Right hindlimb (tissue), 1 donor: ENCODE measurements at regions not wholly inside any gene's neighbourhood (a gene's known extent, or its start where the extent isn't known, plus 50 kb on each side); places are given as distances from the start of the nearest gene placed in this dataset.
"Not testable (repeated sequence)": the region's sequence is repeated elsewhere in the genome, so short reads cannot be mapped to it uniquely, and the experiment has no call there.

Experiments
- DNase-seq: peaks from one replicate; pipeline ENCODE4 v3.0.0-alpha.2; 2018

DNA sequence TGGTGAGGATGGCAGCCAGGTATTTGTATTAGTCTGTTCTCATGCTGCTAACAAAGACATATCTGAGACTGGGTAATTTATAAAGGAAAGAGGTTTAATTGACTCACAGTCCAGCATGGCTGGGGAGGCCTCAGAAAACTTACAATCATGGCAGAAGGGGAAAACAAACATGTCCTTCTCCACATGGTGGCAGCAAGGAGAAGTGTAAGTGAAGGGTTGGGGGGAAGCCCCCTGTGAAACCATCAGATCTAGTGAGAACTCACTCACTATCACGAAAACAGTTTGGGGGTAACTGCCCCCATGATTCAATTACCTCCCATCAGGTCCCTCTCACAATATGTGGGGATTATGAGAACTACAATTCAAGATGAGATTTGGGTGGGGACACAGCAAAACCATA is 276.8 kb downstream of the OLFM4 start:
- not testable (repeated sequence) for DNase-seq

DNA sequence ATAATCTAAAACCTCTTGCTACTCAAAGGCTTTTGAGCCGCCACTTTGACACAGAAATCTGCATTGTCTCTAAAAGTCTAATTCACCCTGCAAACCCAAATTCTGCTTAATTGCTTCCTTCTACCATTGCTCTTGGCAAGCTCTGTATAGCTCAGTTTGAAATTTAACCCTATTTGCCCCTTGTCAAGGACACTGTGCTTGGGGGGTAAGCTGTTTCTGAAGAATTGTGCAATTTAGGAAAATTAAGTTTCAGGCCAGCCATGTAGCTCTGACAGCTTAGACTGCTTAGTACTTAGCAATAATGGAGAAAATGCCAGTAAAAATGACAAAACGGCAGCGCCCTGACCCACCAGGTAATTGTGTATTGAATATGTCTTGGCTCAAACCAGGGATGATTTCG is 282.2 kb downstream of the OLFM4 start:
- DNase-seq: no peak

DNA sequence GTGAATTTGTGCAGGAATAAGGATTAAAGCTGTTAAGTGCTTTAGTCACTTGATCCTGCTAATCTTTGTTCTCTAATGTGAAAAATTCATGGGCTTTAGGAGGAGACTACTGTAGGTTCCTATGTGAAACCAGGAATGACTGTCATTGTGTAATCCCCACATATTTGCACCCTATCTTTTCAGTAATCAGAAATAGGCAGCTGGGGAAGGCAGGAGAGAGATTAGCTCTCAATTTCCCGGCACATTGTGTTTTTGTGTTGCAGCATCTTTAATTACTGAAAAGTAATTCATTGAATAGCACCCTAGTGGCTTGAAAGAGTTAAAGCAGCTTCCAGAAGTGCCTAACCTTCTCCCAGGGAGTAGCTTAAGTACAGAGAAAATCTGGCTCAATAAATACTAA is 282.9 kb downstream of the OLFM4 start:
- DNase-seq: no peak

DNA sequence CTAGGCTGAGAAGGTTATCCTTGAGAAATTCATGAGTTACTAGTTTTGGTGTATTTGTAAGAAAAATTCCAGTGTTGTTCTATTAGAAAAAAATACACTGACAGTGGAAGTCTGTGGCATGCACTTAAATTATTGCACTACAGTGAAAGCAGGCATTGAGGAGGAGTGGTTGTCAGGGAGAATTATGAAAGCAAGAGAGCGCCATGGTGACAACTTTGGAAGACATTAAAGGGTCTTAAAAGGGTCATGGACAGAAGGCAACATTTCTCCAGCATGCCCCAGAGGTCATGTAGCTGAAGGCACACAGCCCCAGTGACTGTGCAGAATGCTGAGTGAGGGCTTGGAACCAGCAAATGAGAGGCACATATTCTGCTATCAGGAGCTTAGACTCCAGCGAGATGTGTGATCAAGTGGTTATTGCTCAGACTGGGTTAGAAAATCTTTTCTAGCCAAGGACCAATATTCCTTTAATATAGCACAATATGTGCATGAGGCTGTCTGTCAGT is 292.7 kb downstream of the OLFM4 start:
- DNase-seq: no peak

DNA sequence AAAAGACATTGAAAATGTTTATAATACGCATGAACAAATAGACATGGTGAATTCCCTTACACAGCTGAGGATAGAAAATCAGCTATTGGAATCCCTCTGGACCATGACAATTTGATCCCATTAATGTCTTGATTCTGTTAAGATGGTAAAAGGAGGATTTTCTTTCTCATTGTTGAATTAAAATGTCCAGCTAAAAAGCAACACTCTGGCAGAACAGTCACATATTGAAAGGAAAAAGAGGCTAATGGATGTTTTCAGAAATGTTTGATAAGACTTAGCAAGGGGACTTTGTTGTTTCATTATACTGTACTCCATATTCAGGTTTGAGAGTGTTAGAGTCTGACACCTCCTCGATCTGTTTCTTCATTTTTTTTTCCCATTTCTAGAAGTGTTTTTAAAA is 296.0 kb downstream of the OLFM4 start:
- no peak for DNase-seq

DNA sequence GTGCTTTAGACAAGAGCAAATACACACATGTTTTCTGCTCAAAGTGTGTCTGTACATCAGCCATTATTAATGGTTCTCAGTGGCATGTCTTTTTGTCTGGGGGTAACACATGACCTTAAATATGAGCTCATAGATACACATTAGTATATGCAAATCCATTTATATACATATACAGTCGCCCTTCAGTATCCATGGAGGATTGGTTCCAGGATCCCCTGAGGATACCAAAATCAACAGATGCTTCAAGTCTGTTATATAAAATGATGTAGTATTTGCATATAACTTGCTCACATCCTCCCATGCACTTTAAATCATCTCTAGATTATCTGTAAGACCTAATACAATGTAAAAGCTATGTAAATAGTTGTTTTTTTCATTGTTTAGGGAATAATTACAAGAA is 298.1 kb downstream of the OLFM4 start:
- DNase-seq: no peak

DNA sequence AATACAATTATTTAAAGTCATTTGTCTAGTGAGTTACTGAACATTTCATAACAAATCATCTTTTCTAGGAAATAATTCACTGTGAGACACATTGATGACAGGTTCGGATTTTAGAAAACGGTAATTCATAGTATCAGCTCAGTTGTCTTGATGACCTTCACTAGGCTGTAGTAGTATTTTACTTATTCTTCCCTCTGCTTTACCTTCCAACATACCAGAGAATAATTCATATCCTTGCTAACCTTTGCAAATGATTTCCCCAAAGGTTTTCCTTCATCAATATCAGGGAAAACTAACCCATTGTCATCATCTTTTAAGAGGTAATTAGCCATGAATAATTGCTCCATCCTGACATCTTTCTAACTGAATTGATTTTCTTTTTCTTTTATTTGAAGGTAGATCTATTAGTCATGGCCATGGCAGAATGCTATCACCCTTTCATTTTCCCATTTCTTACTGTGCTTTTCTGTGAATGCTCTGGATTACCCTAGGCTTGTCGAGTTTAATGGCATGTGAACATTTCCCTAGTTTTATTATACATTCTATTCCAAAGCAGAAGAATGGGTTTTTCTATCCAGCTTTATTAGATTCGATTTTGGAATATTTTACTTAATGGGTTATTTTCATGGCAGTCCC is 299.2 kb downstream of the OLFM4 start:
- DNase-seq: no peak

DNA sequence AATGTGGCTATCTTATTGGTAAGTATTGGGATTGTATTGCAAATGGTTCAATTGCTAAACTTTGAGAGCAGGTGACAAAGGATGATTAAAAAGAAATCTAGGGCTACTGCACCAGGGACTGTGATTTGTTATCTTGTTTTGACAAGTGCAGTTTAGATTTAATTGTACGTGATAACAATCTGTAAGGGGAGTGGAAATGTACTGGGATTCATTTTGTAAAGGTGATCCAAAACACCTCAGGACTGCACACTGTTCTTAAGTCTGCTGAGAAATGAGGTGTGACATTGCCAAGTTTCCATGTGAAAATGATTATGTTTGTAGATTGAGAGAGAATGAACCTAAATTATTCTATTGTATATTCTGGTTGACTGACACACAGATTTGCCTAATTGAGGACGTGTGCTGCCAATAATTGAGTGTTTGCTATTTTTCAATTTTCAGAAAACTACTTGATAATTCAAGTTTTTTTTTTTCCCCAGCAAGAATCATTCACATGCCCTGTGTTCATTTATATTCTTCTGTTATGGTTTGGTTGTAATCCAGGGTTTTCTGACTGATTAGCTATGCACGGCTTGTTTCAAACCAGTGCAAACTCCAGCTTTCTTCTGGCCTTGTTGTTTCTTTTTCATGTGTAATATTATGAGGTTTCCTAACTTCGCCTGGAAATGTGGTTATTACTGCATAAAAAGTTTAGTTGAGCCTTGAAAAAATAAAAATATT is 308.0 kb downstream of the OLFM4 start:
- DNase-seq: no peak

DNA sequence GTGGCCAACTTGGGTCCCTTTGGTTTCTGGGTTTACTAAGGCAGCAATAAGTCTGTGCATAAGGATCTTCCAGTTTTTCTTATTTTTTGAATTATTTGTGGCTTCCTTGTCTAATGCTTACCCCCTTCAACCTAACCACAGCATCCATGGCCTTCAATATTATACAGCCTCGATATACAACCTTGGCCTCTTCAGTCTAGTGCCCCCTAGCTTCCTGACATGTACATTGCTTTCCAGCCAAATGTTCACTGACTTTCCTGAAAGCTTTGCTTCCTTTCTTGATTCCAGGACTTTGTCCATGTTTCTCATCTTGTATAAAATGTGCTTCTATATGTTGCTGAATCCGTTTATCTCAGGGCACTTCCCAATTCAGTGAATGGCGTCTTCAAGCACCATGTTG is 310.1 kb downstream of the OLFM4 start:
- DNase-seq: no peak

DNA sequence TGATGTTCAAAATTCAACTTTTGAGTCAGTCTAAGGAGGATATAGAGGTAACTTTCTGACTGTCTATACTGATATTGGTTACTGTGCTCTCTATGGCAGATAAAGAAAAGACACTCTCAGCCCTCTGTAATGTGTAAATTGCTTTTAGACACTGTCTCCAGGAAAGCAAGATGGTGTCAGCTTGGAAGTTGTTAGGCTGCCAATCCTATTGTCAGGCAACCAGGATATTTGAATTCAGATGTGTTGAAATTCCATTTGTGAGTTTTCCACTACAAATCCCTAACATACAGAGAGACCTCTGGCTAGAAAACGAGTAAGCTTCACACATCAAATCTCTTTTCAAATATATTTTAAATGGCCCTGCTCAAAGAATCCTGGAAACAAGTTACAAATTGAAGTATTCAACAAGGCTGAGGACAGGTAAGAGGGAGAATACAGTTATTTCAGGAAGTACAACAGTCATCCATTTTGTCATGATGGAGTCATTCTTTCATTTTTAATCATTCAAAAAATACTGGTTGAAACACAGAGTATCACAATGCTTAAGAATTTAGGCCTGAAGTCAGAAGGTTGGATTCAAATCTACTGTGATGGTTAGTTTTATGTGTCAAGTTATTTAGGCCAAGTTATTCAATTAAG is 312.0 kb downstream of the OLFM4 start:
- no peak for DNase-seq

DNA sequence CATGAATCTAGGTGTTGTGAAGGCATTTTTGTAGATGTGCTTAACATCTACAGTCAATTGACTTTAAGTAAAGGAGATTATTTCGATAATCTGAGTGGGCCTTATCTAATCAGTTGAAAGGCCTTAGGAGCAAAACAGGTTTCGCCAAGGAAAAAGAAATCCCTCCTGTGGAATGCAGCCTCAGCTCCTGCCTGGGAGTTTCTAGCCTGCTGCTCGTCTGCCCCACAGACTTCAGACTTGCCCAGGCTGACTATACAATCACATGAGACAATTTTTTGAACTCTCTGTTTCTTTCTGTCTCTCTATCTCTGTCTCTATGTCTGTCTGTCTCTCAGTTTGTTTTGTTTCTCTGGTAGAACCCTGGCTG is 312.5 kb downstream of the OLFM4 start:
- no peak for DNase-seq

DNA sequence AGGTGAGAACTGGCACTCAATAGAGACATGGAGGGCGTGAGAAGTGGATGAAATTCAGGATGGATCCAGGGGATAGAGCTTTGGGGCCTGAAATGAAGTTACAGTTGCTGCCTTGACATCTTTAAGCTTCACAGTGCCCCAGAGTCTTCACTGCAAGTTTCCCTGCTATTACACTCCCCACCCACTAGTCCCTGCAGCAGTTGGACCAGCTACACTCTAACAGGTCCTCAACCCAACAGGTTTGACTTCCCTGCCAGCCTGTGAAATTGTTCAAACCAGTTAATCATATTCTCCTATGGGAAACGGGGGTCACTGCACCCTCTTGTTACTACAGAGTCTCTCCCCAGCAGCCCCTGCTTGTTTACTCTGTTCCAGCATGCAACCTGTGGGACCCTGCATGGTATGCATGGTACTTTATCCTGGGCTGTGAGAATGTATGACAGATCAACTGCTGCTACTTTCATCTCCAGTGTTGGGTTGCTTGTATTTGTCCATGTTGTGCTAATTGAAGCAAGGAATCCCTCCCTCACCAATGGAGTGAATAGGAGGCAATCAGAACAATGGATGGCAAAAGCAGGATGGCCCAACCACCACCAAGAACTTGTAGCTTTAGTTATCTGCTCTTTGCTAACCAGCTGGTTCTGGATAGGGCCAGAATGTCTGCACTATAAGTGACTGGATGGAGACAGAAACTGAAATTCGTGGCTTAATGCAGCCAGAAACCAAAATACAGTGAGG is 314.2 kb downstream of the OLFM4 start:
- no peak for DNase-seq

DNA sequence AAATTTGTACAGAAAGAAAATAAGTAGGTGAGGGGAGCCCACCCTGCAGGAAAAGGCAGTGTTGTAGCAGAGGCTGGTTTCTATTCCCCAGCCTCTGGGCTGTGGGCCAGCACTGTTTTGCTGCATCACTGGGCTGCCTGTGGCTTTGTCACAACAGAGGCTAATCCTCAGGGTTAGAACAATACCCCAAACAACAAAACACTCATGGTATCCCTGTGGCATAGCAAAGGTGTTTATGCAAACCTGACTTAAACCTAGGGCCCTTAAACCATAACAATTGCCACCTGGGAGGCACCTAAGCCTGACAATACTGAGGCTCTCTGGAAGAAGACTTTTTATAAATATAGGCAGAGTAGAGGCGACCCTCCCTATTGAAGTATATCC is 314.7 kb downstream of the OLFM4 start:
- DNase-seq: no peak

DNA sequence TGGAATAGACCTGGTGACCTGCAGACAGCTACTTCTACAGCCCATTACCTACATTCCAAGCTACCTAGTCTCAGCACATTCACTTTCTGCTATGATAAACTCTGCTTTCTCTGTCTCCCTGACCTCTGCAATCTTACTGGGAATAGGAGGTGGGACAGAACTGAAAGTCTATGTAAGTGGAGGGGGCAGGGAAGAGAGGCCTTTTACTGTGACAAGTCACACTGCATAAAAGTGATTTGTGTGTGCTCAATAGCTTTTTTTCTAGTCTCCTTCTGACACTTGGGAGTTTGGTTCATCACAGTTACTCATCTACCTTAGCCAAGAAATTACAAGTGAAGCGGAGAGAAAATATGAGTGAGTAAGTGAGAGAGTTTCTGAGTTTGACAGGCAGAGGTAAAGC is 322.4 kb downstream of the OLFM4 start:
- no peak for DNase-seq

DNA sequence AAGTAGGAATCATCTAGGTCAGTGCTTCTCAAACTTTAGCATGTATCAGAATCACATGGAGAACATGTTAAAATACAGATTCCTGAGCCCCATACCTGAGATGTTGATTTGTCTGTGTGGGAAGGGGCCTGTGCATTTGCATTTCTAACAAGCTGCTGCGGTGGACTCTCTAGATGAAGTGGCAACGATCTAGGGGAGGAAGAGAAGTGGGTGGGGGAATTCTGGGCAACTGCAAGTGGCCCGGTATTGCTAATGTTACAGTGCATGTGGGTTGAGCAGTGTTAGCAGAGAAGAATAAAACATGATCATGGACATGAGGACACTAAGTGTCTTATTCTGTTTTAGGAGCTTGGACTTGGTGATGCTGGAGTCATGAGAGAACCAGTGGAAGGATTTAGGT is 329.0 kb downstream of the OLFM4 start:
- no peak for DNase-seq

DNA sequence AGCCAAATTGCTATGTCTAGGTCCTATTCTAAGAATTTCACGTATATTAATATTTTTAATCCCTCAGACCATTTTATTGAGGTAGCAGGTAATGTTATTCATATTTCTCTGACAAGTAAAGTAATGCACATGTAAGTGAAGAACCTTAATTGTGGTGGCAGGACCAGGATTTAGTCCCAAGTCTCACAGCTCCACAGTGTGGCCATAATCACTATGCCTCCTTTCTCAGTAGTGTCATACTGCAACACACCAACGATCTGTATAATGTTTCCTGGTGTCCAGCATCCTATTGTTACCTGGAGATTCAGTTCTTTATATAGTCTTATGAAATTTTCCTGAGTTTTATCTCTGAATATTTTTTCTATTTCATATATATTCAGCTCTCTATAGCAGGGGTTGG is 340.3 kb downstream of the OLFM4 start:
- no peak for DNase-seq

DNA sequence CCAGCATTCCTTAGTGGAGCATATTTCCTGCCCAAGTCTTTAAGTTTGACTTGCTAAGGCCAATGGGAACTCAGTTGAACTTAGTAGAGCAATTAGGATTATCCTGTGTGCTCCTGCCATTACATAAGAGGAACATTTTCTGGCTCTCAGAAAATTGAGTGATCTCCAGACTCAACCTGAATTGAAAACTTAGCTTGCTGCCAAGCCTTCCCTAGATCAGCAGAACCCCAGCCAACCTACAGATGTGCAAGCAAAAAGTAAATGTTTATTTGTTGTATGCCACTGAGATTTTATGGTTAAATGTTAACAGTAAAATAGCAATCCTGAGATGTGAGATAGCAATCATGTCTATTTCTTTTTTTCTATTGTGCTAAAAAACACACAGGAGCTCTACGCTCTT is 350.9 kb downstream of the OLFM4 start:
- no peak for DNase-seq

DNA sequence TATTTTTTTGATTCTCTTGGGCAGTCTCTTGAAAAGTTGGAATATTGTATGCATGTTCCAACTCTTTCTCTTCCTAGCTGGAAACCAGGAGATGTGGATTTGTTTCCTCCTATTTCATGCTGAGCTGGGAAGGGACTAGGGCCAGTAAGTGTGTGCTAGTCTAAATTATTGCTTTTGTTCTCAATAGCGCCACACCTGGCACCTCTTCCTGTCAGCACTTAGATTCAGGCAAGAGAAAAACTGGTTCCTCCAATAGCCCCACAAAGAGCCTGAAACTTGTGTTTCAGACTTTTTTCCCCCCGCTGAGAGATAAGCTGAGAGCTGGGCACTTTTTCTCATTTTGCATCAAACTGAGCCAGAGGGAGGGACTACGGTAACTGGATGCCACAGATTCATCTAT is 353.4 kb downstream of the OLFM4 start:
- DNase-seq: no peak

DNA sequence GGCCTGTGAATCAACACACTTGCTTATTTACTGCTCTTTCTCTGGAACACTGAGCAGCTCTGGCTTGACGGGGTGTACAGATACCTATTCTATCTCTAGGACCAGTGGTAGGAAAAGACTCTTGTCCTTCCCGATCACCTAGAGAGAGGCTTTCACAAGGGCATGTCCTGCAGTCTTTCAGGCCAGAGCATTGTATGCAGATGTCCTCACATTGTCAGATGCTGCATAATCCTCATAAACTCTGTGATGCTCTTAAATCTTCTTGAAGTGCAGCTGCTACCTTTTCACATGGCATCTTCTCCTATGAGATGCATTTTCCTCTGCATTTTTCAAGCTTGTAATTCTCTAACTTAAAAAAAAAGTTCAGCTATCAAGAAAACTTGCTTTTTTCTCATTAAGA is 369.4 kb downstream of the OLFM4 start:
- no peak for DNase-seq

DNA sequence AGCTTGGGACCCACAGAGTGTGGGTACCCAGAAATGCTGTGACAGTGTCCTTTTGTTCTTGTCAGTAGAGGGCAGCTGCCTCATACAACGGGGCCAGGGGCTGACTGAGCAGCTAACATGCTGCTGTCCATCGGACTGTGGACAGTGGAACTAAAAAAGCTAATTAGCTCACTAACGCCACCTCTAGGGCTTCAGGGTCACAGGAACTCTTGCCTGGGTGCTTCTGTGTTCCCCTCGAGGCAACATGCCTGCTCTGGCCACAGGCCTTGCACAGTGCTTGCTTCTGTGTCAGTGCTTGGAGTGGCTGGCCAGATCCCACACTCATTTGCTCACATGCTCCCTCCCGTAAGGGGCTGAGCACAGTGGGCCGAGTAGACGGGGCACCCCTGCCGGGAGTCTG is 377.0 kb downstream of the OLFM4 start:
- no peak for DNase-seq

DNA sequence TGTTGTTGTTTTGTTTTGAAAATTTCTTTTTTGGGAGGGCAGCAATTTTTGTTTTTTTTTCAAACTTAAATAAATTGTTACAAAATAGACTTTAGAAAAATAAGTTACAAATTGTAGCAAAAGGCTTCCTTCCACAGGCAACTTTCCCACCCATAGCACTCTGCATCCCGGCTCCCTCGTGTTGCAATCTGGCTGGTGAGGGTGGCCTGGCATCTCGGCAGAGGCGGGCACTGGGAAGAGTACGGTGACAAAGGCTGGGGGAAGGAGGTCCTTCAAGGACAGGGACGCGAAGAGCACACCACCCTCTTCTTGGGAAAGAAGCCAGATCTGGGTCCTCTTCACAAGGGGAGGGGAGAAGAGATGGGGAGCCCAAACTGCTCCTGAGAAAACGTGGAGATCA is 379.7 kb downstream of the OLFM4 start:
- DNase-seq: no peak

DNA sequence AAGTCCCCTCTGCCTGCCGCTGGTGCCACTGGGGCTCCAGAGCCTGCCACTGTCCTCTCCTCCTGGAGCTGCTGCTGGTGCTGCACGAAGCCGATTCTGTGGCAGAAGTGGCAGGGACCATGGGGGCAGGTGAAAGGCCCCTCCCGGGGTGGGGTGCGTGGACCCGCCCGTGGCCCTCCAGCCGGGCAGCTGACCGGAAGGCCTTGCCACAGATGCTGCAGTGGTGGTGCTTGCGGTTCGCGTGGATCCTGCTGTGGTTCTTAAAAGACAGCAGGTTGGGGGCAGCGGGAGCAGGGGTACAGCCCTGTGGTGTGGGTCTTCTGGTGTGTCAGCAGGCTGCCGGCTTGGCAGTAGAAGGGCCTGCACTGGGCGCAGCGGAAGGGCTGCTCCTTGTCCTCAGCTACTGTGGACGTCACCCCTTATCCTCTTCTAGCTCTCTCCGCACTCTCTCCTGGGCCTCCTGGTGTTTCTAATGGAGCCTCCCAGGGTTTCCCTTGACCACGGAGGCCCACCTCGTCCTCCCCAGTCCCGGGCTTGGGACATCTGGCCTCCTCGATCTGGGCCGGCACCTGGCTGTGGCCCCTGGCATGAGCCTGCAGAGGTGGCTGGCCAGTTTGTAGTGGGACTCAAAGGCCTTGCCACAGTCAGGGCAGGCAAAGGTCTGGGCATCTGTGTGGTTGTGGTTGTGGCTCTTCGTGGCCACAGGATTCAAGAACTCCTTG is 380.4 kb downstream of the OLFM4 start:
- DNase-seq: no peak

DNA sequence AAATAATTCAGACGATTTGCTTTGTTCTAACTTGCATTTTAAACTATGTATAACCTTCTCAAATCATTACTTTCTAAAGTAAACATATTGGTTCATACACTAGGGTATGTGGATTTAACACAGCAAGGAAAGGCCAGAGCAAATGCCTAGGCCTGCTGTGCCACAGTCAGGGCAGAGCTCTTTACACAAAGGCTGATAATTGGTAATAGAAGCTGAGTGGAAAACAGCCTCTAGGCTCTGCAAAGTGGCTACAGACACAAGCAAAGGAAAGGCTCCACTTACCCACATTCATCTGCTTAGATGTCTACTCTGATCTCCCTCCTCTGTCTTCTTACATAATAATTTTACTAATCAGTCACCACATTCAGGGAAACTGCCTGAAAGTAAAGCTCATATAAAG is 382.9 kb downstream of the OLFM4 start:
- DNase-seq: no peak
